ENCODE measurements at regions not wholly inside any gene's neighbourhood (a gene's known extent, or its start where the extent isn't known, plus 50 kb on each side); places are given as distances from the start of the nearest gene placed in this dataset.

- DNase-seq (ENCODE audit: low spot score), result no peak
- H3K27ac ChIP-seq, result no peak overlapping the region
- H3K4me1 ChIP-seq (replicated peaks), result no peaks in the 10 kb centered on the region
- intact Hi-C loops (cut with DNase I), result no loop called here
- no peak for TF ChIP-seq POLR2A (IDR thresholded peaks at IDR 0.05)
- TF ChIP-seq POLR2AphosphoS5 (IDR thresholded peaks at IDR 0.05), result no peak
- TF ChIP-seq CTCF (IDR thresholded peaks at IDR 0.05), result no peak
- no peaks in the 10 kb centered on the region for H3K27me3 ChIP-seq (replicated peaks; ENCODE audit: insufficient read depth)
- H3K9me3 ChIP-seq, result no peaks in the 10 kb centered on the region
- no peak overlapping the region for H3K4me3 ChIP-seq
- no peaks in the 10 kb centered on the region for H3K36me3 ChIP-seq
- WGBS, result 14% methylated on average over 2 of the region's 2 CpGs
These were observed 323.2 kb downstream of the RAB28 start for GRCh38 chr4:13160920-13161319.

GRCh38 chr4:13159041-13159620 lies 325.0 kb downstream of the RAB28 start:
- intact Hi-C loops (cut with DNase I), result no loop called here
- Histone ChIP-seq H3K36me3 (no peaks in the 10 kb centered on the region), H3K9me3 (no peaks in the 10 kb centered on the region), H3K4me3 (no peak overlapping the region), H3K27me3 (replicated peaks; ENCODE audit: insufficient read depth) (no peaks in the 10 kb centered on the region), H3K4me1 (replicated peaks) (no peaks in the 10 kb centered on the region), H3K27ac (no peak overlapping the region)
- 72% methylated on average over 4 of the region's 4 CpGs for WGBS
- no peak for TF ChIP-seq CTCF (IDR thresholded peaks at IDR 0.05)
- no peak for TF ChIP-seq POLR2AphosphoS5 (IDR thresholded peaks at IDR 0.05)
- TF ChIP-seq POLR2A (IDR thresholded peaks at IDR 0.05), result no peak
- DNase-seq (ENCODE audit: low spot score), result no peak

- WGBS, result 27% methylated on average over 7 of the region's 7 CpGs
- no peaks in the 10 kb centered on the region for H3K4me1 ChIP-seq (replicated peaks)
- TF ChIP-seq CTCF (IDR thresholded peaks at IDR 0.05) (no peak), POLR2AphosphoS5 (IDR thresholded peaks at IDR 0.05) (no peak), POLR2A (IDR thresholded peaks at IDR 0.05) (no peak)
These were observed 332.9 kb downstream of the RAB28 start for GRCh38 chr4:13151194-13151593.

GRCh38 chr4:13143222-13144070 lies 340.7 kb downstream of the RAB28 start:
- TF ChIP-seq POLR2A (IDR thresholded peaks at IDR 0.05) (no peak), CTCF (IDR thresholded peaks at IDR 0.05) (no peak)
- Histone ChIP-seq H3K4me1 (replicated peaks) (no peaks in the 10 kb centered on the region), H3K27me3 (replicated peaks; ENCODE audit: insufficient read depth) (no peaks in the 10 kb centered on the region), H3K4me3 (no peak overlapping the region), H3K27ac (no peak overlapping the region), H3K36me3 (no peaks in the 10 kb centered on the region), H3K9me3 (no peaks in the 10 kb centered on the region)
- intact Hi-C loops (cut with DNase I), result no loop called here
- no peak for DNase-seq (ENCODE audit: low spot score)
- WGBS, result 45% methylated on average over 19 of the region's 19 CpGs

More at GRCh38 chr4:13151194-13151593, 332.9 kb downstream of the RAB28 start:
- no peak for DNase-seq (ENCODE audit: low spot score)
- H3K36me3 ChIP-seq, result no peaks in the 10 kb centered on the region
- no peaks in the 10 kb centered on the region for H3K27me3 ChIP-seq (replicated peaks; ENCODE audit: insufficient read depth)
- H3K4me3 ChIP-seq, result no peak overlapping the region
- no peaks in the 10 kb centered on the region for H3K9me3 ChIP-seq
- no peak overlapping the region for H3K27ac ChIP-seq
- intact Hi-C loops (cut with DNase I), result no loop called here

- no peak for DNase-seq (ENCODE audit: low spot score)
- H3K9me3 ChIP-seq, result no peaks in the 10 kb centered on the region
- H3K27ac ChIP-seq, result no peak overlapping the region
- intact Hi-C loops (cut with DNase I), result no loop called here
- WGBS, result 83% methylated on average over 4 of the region's 4 CpGs
- no peaks in the 10 kb centered on the region for H3K27me3 ChIP-seq (replicated peaks; ENCODE audit: insufficient read depth)
- no peaks in the 10 kb centered on the region for H3K36me3 ChIP-seq
- no peaks in the 10 kb centered on the region for H3K4me1 ChIP-seq (replicated peaks)
- TF ChIP-seq POLR2A (IDR thresholded peaks at IDR 0.05) (no peak), POLR2AphosphoS5 (IDR thresholded peaks at IDR 0.05) (no peak), CTCF (IDR thresholded peaks at IDR 0.05) (no peak)
- H3K4me3 ChIP-seq, result no peak overlapping the region
These were observed 341.4 kb downstream of the RAB28 start for GRCh38 chr4:13142726-13143125.
